SK-N-SH treated with all-trans-retinoic acid at 6 μM for 48 hours (cell line): ENCODE measurements at regions not wholly inside any gene's neighbourhood (a gene's known extent, or its start where the extent isn't known, plus 50 kb on each side); places are given as distances from the start of the nearest gene placed in this dataset.

ENCODE experiments used
- CSDC2 ChIP-seq: fragments of 250-450 bp; sonication (Bioruptor Pico); IDR thresholded peaks from 2 replicates; pipeline ENCODE4 v1.5.0; 2020; ENCODE audit warnings: mild to moderate bottlenecking, moderate library complexity
- ISL1 ChIP-seq: fragments of 250-450 bp; sonication (Bioruptor Pico); IDR thresholded peaks from 2 replicates; pipeline ENCODE4 v2.1.2; 2022; ENCODE audit warnings: mild to moderate bottlenecking, moderate library complexity
- SNAI2 ChIP-seq: fragments of 250-450 bp; sonication (Bioruptor Pico); IDR thresholded peaks from 2 replicates; pipeline ENCODE4 v1.5.0; 2020; ENCODE audit warnings: mild to moderate bottlenecking, moderate library complexity
- ZFP3 ChIP-seq: fragments of 250-450 bp; sonication (Bioruptor Pico); IDR thresholded peaks from 2 replicates; pipeline ENCODE4 v1.5.0; 2020; ENCODE audit warnings: mild to moderate bottlenecking, moderate library complexity

- no peak for TF ChIP-seq CSDC2 (CRISPR knock-in tag)
- TF ChIP-seq SNAI2 (CRISPR knock-in tag) = no peak
- no peak for TF ChIP-seq ISL1 (CRISPR knock-in tag)
- TF ChIP-seq ZFP3 (CRISPR knock-in tag) = no peak
Measured at GRCh38 chr12:28036940-28037339, 64.4 kb upstream of the PTHLH start.
